SK-N-SH treated with all-trans-retinoic acid at 6 μM for 48 hours (cell line): ENCODE measurements at regions not wholly inside any gene's neighbourhood (a gene's known extent, or its start where the extent isn't known, plus 50 kb on each side); places are given as distances from the start of the nearest gene placed in this dataset.

Source experiments
- GLIS3 ChIP-seq: fragments of 250-450 bp; sonication (Bioruptor Pico); IDR thresholded peaks from 2 replicates; pipeline ENCODE4 v1.5.0; 2020; ENCODE audit warnings: mild to moderate bottlenecking, moderate library complexity
- OSR1 ChIP-seq: fragments of 250-450 bp; sonication (Bioruptor Pico); IDR thresholded peaks from 2 replicates; pipeline ENCODE4 v1.8.0; 2022; ENCODE audit warnings: moderate library complexity, mild to moderate bottlenecking, inconsistent platforms
- PPARA ChIP-seq: fragments of 250-450 bp; sonication (Bioruptor Pico); IDR thresholded peaks from 2 replicates; pipeline ENCODE4 v1.5.0; 2020; ENCODE audit warnings: mild to moderate bottlenecking, borderline replicate concordance

DNA sequence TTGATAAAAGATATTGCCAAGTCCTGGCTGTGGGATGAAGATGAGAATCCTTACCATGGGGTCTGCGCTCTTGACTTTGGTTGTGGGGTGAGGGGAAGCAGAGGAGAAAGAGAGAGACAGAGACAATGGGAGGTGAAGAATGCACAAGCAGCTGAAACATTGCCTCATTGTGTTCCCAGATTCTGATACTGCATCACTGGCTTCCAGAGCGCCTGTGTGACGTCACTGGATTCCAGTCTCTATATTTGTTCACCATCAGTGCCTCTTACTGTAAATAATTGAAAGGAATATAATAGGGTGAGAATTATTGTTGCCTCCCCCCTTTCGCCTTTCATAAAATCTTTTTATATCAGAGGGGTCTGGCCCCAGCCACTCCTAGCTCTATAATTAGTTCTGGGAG lies 188.9 kb upstream of the NTF3 start:
- TF ChIP-seq PPARA (CRISPR knock-in tag) (no peak), GLIS3 (CRISPR knock-in tag) (no peak), OSR1 (CRISPR knock-in tag) (no peak)
